ENCODE measurements at regions not wholly inside any gene's neighbourhood (a gene's known extent, or its start where the extent isn't known, plus 50 kb on each side); places are given as distances from the start of the nearest gene placed in this dataset.

DNA sequence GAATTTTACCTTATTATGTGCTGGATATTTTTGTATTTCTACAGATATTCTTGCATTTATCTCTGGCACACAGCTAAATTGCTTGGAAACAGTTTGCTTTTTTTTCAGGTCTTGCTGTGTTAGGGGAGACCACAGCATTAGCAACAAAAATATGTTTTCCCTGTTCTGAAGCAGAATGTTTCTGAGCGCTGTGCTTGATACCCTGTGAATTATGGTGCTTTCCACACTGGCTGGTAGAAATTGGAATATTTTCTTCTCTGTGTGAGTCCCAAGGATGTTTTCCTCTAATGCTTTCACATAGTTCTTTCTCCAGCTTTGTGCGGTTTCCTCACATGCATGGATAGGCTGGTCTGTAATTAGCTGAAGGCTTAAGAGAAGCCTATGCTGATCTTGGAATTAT, 651.6 kb upstream of the IGFBP3 start:
- DNase-seq (ENCODE audit: low spot score): no peak

DNA sequence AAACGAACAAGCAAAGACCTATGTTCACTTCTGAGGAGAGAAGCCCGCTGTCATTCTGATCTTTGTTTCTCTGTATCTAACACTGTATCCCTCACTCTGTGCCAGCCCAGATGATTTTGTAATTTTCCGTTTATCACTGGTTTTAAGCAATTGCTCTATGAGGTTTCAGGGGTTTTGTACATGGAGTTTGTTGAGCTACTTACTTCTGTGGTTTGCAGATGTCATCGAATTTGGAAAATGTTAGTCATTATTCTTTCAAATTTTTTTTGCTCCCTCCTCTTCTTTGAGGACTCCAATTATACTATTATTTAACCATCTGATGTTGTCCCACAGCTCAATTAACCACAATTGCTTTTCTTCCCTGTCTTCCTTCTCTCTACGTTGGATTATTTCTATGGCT, 650.9 kb upstream of the IGFBP3 start:
- no peak for DNase-seq (ENCODE audit: low spot score)

DNA sequence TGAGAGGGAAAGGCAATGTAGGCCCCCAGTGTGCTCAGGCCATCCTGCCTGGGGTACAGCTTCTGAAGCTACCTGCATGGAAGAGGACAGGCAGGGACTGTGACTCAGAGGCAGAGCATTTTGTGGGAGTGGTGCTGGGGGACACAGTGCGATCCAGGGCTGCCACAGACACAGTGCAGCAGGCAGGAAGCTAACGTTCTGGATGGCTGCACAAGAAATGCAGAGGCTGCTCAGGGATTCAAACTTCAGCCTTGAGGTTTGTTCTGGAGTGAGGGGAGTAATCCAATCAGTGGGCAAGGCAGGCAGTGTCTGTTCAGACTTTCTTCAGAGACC, 648.0 kb upstream of the IGFBP3 start:
- no peak for DNase-seq (ENCODE audit: low spot score)

DNA sequence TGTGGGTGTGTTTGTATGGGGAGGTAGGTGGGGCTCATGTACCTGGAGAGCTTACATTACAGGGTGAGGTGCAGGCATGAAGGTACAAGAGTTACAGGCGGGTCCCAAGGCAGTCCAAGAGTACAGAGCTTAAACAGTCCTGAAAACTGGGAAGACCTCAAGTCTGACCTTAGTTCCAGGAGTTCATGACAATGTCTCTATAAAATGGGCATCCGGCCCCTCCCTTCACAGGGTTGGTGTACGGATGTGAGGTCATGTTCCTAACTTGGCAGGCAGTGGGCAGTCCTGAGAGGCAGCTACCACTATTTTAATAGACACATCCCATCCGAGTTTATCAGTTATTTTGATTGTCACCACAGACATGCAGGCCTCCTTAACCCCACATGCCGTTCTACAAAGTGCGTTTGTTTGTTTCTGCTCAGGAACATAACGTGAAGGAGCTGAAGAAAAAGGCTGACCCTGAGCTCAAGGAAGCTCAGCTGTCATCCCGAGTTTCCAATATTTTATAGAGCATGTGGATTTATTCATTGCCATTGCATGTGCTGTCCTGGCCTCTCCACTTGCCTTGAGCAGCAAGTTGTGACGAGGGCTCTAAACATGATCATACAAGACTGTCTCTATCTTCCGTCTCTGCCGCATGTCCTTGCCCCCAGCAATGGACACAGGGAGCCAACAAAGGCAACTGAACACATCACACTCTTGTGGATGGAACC, 647.5 kb upstream of the IGFBP3 start:
- DNase-seq (ENCODE audit: low spot score): no peak

DNA sequence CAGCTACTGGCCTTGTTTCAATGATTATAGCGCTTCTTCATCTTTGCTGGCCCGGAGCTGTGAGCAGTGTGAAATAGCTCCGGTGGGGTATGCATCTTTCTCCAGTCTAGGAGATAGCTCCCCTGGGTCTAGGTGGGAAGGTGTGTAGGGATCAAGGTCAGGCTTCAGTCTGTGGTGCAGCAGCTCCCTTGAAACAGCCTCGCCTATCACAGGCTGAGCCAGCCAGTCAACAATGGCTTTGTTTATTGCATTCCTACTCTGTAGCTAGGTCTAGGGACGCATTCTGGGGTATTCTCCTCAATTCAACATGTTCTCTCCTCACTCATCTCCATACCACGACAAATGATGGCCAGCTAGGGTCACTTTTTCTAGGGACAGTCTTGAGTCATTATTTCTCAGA, 646.8 kb upstream of the IGFBP3 start:
- DNase-seq (ENCODE audit: low spot score): no peak

DNA sequence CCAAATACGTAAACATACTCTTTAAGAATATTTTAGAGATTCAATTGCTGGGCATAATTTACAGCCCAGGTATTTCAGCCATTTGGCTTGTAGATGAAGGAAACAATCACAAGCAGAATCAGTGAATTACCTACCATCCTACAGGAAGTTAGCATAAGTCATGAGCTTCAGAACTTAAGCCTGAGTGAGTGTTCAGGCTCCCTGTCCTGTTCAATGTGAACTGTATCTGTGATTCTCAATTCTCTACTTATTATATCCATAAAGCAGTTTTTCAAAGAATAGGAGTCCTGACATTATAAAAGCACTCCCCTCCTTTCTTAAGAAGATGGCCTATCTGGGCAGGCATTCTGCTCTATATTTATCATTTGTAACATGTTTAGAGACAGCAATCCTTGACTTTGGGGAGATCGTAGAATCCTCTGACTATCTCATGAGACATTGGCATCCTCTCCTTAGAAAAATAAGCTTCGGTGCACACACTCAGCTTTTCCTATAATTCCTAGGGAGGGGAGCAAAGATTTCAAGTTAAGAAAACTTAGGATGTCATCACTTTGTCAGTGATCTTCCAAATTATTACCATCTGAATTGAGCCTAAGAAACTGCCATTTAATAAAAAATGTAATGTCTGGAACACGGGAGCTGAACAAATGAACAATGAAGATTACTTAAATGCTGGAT, 645.2 kb upstream of the IGFBP3 start:
- DNase-seq (ENCODE audit: low spot score): no peak

DNA sequence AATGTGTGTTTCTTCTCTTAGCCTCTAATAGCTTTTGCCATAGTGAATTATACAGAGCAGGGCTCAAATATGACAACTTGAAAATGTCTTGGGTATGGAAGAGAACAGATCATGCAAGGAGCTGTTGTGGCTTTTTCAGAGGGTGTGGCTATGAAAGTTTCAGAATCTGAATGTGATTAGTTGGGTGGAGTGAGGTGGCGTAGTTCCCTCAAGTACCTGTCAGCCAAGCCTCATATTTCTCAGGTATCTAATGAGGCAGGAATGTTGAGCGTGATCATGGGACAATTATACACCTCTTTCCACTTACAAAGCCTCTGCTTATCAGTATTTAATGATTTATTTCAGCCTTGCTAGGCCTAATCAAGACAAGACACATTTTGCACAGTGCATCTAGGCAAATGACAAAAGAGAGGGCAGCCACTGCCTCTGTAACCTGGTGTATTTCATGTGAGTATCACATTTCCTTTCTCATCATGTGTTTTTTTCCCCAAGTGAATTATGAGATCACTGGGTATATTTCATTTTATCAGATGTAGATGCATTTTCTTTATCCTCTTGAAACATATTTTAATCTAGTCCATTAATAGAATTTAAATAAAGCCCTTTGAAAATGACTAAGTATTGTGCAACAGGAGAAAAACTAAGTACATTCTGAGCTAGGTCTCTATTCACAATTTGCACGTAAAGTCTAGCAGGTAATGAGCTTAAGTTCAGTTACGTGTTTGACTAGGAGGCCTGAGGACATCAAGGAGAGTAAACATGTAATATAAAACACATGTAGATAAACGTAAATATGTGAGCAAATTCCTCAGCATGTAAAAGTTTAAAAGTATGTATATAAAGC, 644.4 kb upstream of the IGFBP3 start:
- no peak for DNase-seq (ENCODE audit: low spot score)

DNA sequence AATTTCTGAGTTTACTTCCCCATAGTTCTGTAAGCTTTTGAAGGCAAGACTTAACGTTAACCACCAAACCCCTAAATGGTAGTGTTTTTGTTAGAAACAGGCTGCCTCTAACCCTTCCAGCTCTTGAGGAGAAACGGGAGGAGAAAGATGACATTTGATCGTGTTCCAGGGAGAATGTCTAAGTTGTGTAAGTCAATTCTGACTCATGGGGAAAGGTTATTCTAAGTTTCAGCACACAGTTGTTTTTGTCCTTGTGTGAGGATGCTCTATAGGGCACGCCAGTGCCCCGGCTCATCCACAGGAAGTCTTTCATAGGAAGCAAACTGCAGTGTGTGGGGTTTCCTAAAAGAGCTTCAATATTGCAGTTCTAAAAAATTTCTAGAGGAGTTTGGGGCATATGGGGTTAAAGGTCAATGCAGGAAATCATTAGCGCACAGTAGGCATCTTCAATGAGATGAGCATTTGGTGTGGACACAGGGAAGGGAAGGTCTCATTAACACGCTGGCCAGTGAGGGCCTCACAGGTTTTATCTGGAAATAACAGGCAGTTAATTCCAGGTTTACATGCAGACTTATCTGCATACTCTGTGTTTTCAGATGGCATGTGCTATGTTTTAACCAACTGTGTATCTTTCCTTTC, 638.2 kb upstream of the IGFBP3 start:
- no peak for DNase-seq (ENCODE audit: low spot score)

DNA sequence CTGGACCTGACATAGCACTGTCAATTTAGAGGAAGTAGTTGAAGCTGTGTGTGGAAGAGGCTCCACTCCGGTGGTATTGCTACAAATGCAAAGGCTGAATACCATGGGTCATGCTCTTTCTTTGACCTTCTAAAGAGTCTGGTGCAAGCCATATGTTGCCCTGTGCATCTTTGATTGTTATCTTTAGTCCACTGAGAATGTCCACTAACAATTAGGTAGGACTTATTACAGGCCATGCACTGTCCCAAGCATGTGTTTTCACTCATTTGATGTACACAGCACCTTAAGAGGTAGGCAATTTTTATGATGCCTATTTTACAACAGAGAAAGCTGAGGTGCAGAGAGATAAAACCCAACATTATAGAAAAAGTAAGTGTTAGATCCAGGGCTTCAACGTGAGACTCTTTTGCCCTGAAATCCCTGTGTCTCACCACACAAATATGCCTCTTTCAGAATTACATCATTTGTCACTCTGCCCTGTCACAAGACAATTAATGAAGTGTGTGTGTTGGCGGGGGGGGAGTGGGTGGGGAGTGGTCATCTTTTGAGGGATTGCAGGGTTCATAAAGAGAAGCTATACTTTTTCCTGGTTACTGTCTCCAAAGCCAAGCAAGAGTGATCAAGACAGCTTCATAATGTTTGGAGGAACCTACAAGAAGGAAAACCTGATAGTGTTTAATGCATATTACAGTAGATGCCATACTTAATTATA, 637.6 kb upstream of the IGFBP3 start:
- no peak for DNase-seq (ENCODE audit: low spot score)

DNA sequence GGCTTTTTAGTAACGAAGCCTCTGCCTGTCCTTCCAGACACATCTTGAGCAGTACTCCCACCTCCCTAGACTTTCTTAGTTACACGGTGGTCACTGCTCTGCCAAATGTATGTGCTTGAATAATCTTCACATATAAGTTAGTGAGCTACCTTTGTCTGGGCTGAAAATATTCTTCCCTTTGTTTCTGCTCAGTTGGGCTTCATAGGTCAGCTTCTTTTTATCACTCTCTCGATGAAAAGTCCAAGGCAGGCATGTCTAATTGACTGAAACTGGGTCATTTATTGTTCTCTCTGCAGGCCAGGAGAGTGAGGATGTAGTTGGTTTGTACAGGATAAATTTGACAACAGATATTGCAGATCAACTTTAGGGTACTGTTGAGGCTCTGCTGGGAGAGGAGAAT, 636.7 kb upstream of the IGFBP3 start:
- no peak for DNase-seq (ENCODE audit: low spot score)

DNA sequence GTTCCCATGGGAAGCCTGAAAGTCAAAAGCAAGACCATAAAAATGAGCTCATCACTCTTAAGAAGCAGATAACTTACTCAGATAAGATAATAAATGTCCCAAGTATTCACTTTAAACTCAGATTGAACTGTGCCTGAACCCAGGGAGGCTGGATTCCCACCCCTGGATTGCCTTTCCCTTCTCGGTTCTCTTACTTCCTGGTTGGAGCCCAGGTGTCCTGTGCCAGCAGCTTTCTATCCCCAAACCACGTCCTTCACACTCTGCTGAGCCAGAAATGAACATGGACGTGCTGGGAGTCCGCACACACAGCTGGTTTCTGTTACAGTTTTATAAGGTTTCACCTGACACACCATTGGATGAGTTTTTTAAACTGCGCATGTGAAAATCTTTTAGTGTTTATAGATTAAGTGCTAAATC, 636.2 kb upstream of the IGFBP3 start:
- DNase-seq (ENCODE audit: low spot score): no peak

DNA sequence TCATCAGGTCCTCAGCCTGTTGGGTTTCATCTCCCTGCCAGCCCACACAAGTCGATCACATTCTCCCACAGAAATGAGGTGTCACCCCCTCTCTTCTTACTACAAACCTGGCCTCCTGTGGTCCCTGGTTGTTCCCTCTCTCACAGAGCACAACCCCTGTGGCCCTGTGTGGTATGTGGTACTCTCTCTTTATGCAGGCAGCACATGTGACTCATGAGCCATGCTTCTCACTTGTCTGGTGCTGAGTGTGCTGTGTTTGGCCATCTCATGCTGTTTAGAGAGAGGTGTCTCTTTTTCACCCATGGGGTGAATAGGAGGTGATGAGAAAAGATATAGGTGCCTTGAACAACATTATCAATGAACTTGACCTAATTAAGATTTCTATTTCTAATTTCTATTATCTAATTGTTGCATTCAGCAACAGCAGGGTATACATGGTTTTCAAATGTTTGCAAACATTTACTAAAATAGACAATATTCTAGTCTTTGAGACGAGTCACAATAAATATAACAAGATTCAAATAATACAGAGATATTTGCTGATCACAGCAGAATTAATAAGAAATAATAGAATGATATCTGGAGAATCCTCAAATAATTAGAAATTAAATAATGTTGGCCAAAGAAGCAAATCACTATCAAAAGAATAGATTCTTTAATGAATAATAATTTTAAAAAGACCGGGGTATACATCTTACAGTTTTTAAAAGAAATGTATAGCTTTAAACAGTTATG, 633.8 kb upstream of the IGFBP3 start:
- DNase-seq (ENCODE audit: low spot score): no peak

DNA sequence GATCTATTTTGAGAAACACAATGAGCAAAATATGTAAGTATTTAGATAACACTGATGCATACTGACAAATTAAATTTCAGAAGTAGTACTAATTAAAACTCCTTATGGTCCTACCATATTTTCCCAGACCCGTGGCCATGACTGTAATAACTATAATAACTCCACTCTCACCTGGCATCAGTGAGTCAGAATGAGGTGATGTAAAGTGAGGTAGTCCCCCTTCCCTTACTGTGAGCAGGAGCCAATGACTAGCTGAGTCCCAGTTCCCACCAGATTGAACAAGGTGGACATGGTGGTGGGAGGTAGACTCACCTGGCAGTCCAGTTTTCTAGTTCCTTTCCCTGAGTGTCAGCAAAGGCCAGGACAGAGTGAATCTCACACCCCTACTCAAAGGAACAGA, 630.5 kb upstream of the IGFBP3 start:
- no peak for DNase-seq (ENCODE audit: low spot score)

DNA sequence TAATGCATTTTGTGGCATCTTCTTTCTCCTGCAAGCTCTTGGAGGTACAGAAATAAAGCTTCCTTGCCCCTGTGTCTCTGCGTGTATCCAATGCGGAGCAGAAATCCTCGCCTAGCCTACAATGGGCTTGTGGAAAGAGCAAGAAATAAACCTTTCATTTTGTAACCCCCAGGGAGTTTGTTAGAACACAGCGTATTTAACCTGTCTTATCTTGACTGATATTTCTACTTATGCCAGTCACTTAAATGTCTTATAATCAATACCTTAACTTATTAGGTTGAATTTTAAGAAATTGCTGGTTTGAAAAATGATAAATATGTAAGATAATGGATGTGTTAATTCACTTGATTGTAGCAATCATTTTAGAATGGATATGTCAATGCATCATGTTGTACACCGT, 629.8 kb upstream of the IGFBP3 start:
- DNase-seq (ENCODE audit: low spot score): no peak

DNA sequence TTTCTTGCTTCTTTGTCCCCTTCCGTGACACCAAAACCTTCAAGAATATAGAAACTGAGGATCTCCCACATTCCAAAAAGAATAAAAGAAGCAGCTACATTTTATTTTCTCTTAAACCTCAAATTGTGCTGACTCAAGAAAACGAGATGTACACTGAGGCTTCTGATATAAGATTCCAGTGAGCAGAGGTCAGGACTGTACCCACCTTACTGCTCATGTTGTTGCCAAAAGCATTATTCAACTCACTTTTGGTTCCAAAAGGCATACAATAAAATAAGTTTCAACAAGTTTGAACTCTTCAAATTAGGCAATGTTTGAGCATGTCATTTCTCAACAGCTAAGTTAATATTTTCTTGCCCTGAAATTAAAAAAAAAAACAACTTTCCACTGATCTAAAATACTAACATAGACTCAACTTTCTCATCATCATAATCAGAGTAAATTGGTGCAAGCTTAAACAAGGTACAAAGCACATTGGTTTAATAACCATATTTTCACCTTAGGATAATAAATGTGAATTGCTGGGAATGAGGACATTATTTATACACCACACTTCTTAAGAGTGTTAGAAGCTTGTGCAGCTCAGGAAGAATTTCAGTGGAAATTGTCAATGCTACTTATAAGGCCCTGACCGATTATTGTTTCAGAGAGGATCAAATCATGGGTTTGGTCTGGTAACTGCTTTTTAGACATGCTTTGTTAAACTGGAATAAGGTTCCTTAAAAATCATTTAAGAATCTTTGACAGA, 629.0 kb upstream of the IGFBP3 start:
- no peak for DNase-seq (ENCODE audit: low spot score)

DNA sequence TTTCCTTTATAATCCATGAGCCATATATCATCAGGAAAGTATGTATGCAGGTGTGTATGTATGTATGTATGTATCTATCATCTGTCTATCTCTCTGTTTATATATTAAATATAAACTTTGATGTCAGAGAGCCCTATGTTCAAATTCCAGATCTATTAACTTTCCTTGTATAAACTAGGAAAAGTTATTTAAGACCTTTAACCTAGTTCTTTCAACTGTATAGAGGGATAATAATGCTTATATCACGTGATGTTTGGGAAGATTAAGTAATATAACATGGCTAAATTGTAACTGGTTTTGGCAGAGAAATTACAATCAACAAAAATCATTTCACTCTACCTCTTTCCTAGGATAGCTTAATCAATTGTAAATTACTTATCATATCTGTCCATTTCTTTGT, 628.3 kb upstream of the IGFBP3 start:
- no peak for DNase-seq (ENCODE audit: low spot score)

DNA sequence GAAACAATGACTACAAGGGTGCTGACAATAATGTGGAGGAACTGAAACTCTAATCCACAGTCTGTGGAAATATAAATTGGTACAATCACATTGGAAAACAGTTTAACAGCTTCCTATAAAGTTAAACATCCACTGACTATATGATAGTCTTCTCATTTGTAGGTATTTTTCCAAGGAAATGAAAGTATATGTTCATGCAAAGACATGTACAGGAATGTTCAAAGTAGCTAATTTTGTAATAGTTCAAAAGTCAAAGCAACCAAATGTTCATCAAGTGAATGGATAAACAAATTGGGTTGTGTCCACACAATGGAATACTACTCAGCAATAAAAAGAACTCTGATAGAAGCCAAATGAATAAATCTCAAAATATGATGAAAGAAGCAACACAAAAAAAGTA, 626.0 kb upstream of the IGFBP3 start:
- no peak for DNase-seq (ENCODE audit: low spot score)

DNA sequence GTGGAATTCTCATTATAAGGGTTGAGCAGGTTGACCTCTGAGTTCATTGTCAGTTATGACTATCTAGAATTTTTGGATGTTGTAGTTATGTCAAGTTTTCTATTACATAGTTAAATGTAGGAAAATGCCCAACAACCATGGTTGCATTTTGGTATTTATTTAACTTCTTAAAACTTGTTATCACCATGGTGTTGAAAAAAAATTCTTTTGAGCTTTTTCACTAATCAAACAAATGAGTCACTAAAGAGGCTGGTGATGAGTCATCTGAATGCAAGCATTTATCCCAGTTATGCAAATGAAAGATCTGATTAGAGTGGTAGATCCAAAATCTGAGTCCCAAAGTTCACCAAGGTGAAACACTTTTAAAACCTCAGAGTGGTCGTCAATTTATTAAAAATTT, 624.7 kb upstream of the IGFBP3 start:
- no peak for DNase-seq (ENCODE audit: low spot score)

DNA sequence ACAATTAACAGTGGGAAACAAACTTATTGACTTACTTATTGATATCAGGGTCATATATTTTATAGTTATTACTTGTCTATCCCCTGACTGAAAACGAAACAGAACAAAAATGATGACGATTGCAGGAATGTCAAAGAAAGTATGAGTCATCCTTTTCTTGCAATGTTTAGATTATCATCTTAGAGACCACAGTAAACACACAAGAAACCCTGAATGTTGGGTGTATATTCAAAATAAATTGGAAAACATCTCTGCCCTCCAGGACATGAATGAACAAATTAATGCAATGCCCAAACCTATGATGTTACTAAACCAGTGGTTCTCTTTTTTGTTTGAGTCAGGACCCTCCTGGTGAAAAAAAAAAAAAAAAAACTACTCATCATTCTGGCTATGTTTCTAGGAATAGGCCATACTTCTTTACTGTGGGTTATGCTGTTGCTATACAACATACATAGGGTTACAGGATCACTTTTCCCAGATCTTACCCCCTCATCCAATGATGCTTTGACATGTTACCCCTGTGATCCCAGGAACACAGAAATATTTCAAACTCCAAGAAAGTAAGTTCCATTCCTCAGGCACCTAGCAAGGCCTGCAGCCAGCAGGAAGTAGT, 623.4 kb upstream of the IGFBP3 start:
- DNase-seq (ENCODE audit: low spot score): no peak

DNA sequence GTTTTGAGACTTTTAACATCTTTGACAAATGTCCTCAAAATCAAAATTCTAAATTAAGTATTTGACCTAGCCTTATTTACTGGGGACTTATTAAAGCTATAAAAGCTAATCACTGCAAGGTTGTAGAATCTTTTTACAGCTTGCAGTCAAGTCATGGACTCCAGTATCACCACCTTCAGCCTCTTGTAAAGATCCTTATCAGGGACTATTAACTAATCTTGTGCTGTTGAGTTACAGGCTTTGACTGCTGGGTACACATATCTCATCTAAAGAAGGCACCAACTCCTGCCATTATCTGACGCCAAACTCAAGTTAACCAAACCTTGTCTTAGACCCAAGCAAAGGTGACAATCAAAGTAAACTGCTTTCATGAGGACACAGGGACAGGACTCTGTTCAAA, 621.0 kb upstream of the IGFBP3 start:
- no peak for DNase-seq (ENCODE audit: low spot score)
